ENCODE measurements at regions not wholly inside any gene's neighbourhood (a gene's known extent, or its start where the extent isn't known, plus 50 kb on each side); places are given as distances from the start of the nearest gene placed in this dataset.

- Histone ChIP-seq H3K27ac (ENCODE audit: low read depth, low read length, poor library complexity, severe bottlenecking) (no peak overlapping the region), H3K4me3 (ENCODE audit: low read depth, low read length, poor library complexity, severe bottlenecking) (no peak overlapping the region), H3K4me2 (ENCODE audit: low read length) (no peak overlapping the region), H3K4me1 (ENCODE audit: insufficient read depth, low read length, severe bottlenecking) (no peaks in the 10 kb centered on the region), H3K79me2 (ENCODE audit: insufficient read depth, low read length) (no peaks in the 10 kb centered on the region), H3K36me3 (ENCODE audit: insufficient read depth, low read length) (no peaks in the 10 kb centered on the region), H4K20me1 (ENCODE audit: insufficient read depth, low read length) (no peaks in the 10 kb centered on the region), H3K9ac (ENCODE audit: low read length) (no peak overlapping the region), H3K27me3 (ENCODE audit: insufficient read depth, low read length) (no peaks in the 10 kb centered on the region), H3F3A (ENCODE audit: insufficient read depth, low read length) (no peaks in the 10 kb centered on the region), H3K9me2 (ENCODE audit: low read depth, low read length) (no peaks in the 10 kb centered on the region), H3K9me3 (ENCODE audit: low read length) (no peaks in the 10 kb centered on the region), H2AFZ (ENCODE audit: low read length) (no peak overlapping the region)
- TF ChIP-seq CTCF (IDR thresholded peaks at IDR 0.05; ENCODE audit: low read length) (no peak), EZH2 (IDR thresholded peaks at IDR 0.05; ENCODE audit: borderline replicate concordance, low read length) (no peak)
Observed at GRCh38 chr13:106246666-106247188, 288.7 kb downstream of the EFNB2 start.

- Histone ChIP-seq H3K4me1 (ENCODE audit: insufficient read depth, low read length, severe bottlenecking) (no peaks in the 10 kb centered on the region), H3K9me3 (ENCODE audit: low read length) (no peaks in the 10 kb centered on the region), H3K79me2 (ENCODE audit: insufficient read depth, low read length) (no peaks in the 10 kb centered on the region), H3K27me3 (ENCODE audit: insufficient read depth, low read length) (no peaks in the 10 kb centered on the region), H2AFZ (ENCODE audit: low read length) (no peak overlapping the region), H3K36me3 (ENCODE audit: insufficient read depth, low read length) (no peaks in the 10 kb centered on the region), H3K9me2 (ENCODE audit: low read depth, low read length) (no peaks in the 10 kb centered on the region), H3K4me2 (ENCODE audit: low read length) (no peak overlapping the region), H4K20me1 (ENCODE audit: insufficient read depth, low read length) (no peaks in the 10 kb centered on the region), H3K9ac (ENCODE audit: low read length) (no peak overlapping the region), H3K27ac (ENCODE audit: low read depth, low read length, poor library complexity, severe bottlenecking) (no peak overlapping the region), H3K4me3 (ENCODE audit: low read depth, low read length, poor library complexity, severe bottlenecking) (no peak overlapping the region), H3F3A (ENCODE audit: insufficient read depth, low read length) (no peaks in the 10 kb centered on the region)
- TF ChIP-seq EZH2 (IDR thresholded peaks at IDR 0.05; ENCODE audit: borderline replicate concordance, low read length) (no peak), CTCF (IDR thresholded peaks at IDR 0.05; ENCODE audit: low read length) (no peak)
Observed at GRCh38 chr13:106246242-106246641, 289.2 kb downstream of the EFNB2 start.

GRCh38 chr13:106243011-106243565 lies 292.4 kb downstream of the EFNB2 start:
- no peak overlapping the region for H2AFZ ChIP-seq (ENCODE audit: low read length)
- no peak overlapping the region for H3K4me3 ChIP-seq (ENCODE audit: low read depth, low read length, poor library complexity, severe bottlenecking)
- no peaks in the 10 kb centered on the region for H3K79me2 ChIP-seq (ENCODE audit: insufficient read depth, low read length)
- no peaks in the 10 kb centered on the region for H4K20me1 ChIP-seq (ENCODE audit: insufficient read depth, low read length)
- no peaks in the 10 kb centered on the region for H3K4me1 ChIP-seq (ENCODE audit: insufficient read depth, low read length, severe bottlenecking)
- no peak overlapping the region for H3K4me2 ChIP-seq (ENCODE audit: low read length)
- no peak for TF ChIP-seq CTCF (IDR thresholded peaks at IDR 0.05; ENCODE audit: low read length)
- TF ChIP-seq EZH2 (IDR thresholded peaks at IDR 0.05; ENCODE audit: borderline replicate concordance, low read length), result no peak
- no peaks in the 10 kb centered on the region for H3K9me3 ChIP-seq (ENCODE audit: low read length)
- no peaks in the 10 kb centered on the region for H3F3A ChIP-seq (ENCODE audit: insufficient read depth, low read length)
- no peaks in the 10 kb centered on the region for H3K9me2 ChIP-seq (ENCODE audit: low read depth, low read length)
- no peak overlapping the region for H3K9ac ChIP-seq (ENCODE audit: low read length)
- H3K27me3 ChIP-seq (ENCODE audit: insufficient read depth, low read length), result no peaks in the 10 kb centered on the region
- no peaks in the 10 kb centered on the region for H3K36me3 ChIP-seq (ENCODE audit: insufficient read depth, low read length)
- H3K27ac ChIP-seq (ENCODE audit: low read depth, low read length, poor library complexity, severe bottlenecking), result no peak overlapping the region
